Erythroblast (primary cell): ENCODE measurements at regions not wholly inside any gene's neighbourhood (a gene's known extent, or its start where the extent isn't known, plus 50 kb on each side); places are given as distances from the start of the nearest gene placed in this dataset.
"Not testable (repeated sequence)": the region's sequence is repeated elsewhere in the genome, so short reads cannot be mapped to it uniquely, and the experiment has no call there.

ENCODE experiments used
- DNase-seq, 2 experiments: peaks; one replicate each; lab custom pipeline; 2025; lab: John Stamatoyannopoulos, UW
- GATA1 ChIP-seq: IDR thresholded peaks from 2 replicates; pipeline ENCODE4 v1.6.1; 2011; ENCODE audit warnings: low read depth, mild to moderate bottlenecking, control low read depth, low read length, moderate library complexity
- POLR2A ChIP-seq: IDR thresholded peaks from 2 replicates; pipeline ENCODE4 v1.6.1; 2011; ENCODE audit warnings: mild to moderate bottlenecking, low read length

GRCh38 chr2:45105050-45105582, 95.9 kb upstream of the SIX2 start:
- no peak for TF ChIP-seq GATA1
- TF ChIP-seq POLR2A = no peak
- no peak for DNase-seq

GRCh38 chr2:45104429-45104828, 95.2 kb upstream of the SIX2 start:
- TF ChIP-seq GATA1 (no peak), POLR2A (no peak)
- DNase-seq = no peak

GRCh38 chr2:45103351-45104345, 94.4 kb upstream of the SIX2 start:
- no peak for DNase-seq
- no peak for TF ChIP-seq GATA1
- no peak for TF ChIP-seq POLR2A

DNA sequence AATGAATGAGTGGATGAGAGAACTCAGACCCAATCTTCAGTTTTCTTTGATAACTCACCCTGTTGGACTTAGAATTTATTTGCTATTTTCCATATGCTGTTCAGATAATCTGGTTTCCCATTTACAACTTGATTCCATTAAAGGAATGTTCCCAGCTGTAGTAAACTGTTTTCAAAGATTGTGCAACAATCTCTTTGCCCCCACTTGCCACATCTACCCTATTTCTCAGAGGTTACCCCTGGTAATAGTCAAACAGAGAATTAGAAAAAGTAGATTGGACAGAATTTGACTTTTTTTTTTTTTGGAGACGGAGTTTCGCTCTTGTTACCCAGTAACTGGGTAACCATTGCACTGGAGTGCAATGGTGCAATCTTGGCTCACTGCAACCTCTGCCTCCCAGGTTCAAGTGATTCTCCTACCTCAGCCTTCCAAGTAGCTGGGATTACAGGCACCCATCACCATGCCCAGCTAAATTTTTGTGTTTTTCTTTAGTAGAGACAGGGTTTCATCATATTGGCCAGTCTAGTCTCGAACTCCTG, 93.4 kb upstream of the SIX2 start:
- TF ChIP-seq POLR2A = no peak
- no peak for TF ChIP-seq GATA1

DNA sequence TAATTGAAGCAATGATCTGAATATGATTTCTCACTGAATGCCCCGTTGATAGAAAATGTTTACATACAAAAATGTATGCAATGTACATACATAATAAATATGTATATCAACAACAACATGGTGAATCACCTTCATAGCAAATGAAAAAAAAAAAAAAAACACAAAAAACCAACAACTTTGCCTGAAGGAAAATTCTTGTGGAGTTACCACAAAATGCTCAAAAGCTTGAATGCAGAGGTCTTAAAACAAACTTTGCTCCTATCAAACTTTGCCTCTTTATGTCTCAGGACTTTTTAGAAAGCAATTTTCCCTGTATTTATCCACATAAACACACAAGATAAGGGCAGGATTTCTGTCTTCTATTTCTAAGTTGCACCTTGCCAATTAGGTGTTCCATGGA, 92.9 kb upstream of the SIX2 start:
- TF ChIP-seq POLR2A (no peak), GATA1 (no peak)
- DNase-seq = no peak

More for the DNA sequence above, 93.4 kb upstream of the SIX2 start:
- DNase-seq = no peak

GRCh38 chr2:45096996-45097395, 87.7 kb upstream of the SIX2 start:
- no peak for DNase-seq
- TF ChIP-seq GATA1 = no peak
- TF ChIP-seq POLR2A = no peak

DNA sequence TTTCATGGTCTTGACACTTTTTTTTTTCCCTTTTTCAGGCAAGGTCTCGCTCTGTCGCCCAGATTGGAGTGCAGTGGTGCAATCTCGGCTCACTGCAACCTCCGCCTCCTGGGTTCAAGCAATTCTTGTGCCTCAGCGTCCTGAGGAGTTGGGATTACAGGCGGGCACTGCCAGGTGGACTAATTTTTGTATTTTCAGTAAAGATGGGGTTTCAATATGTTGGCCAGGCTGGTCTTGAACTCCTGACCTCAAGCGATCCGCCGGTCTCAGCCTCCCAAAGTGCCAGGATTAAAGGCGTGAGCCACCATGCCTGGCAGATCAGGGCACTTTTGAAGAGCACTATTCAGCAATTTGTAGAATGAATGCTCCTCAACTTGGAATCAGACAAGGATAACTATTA, 86.8 kb upstream of the SIX2 start:
- DNase-seq = not testable (repeated sequence)

GRCh38 chr2:45093663-45094062, 84.4 kb upstream of the SIX2 start:
- TF ChIP-seq POLR2A = no peak
- TF ChIP-seq GATA1 = no peak
- no peak for DNase-seq

GRCh38 chr2:45093181-45093580, 83.9 kb upstream of the SIX2 start:
- TF ChIP-seq GATA1 (no peak), POLR2A (no peak)

GRCh38 chr2:45089554-45090261, 80.5 kb upstream of the SIX2 start:
- TF ChIP-seq GATA1 (no peak), POLR2A (no peak)
- DNase-seq = no peak

More at GRCh38 chr2:45093181-45093580, 83.9 kb upstream of the SIX2 start:
- no peak for DNase-seq

- TF ChIP-seq GATA1 (no peak), POLR2A (no peak)
These were observed 76.2 kb upstream of the SIX2 start for GRCh38 chr2:45085487-45085886.

GRCh38 chr2:45084361-45085020, 75.2 kb upstream of the SIX2 start:
- TF ChIP-seq GATA1 (no peak), POLR2A (no peak)
- no peak for DNase-seq

More at GRCh38 chr2:45085487-45085886, 76.2 kb upstream of the SIX2 start:
- no peak for DNase-seq

DNA sequence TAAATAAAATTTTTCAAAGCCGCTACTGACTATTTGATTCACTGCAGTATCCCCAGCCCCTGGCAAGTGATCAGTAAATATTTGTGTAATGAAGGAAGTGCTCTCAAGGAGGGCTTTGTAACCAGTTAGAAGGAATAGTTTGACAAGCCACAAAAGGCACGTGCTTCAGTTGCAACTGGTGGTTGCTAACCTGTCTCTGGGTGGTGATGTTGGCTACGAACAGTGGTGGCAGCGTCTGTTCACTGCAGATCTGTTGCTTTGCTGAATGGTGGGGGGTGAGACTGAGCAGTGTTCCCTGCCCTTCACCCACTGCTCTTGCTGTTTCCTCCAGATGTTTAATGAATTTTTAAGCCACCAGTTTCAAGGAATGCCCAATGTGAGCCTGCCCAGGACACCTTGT, 73.9 kb upstream of the SIX2 start:
- no peak for TF ChIP-seq POLR2A
- no peak for TF ChIP-seq GATA1
- no peak for DNase-seq
